ENCODE measurements at regions not wholly inside any gene's neighbourhood (a gene's known extent, or its start where the extent isn't known, plus 50 kb on each side); places are given as distances from the start of the nearest gene placed in this dataset.

DNA sequence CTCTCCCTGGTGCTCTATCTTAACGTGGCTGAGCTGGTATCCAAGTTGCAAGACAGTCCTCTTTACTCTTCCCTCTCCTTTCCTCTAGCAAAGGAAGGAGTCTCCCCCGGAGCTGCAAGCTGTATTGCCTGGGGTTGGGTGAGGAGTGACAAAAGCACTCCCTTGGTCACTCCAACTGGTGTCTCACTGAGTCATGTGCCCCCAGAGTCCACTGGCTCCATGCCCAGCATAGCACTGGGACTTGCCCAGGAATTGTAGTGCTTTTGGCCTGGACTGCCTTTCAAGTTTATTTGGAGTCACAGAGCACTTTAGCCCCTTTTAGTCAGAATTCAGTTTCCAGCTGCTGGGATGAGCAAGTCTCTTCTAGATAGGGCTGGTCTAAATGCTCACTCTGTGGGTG is 82.6 kb upstream of the FST start:
- DNase-seq (ENCODE audit: extremely low read depth, low read depth) = peak; percentile 71
- no peak overlapping the region for H3K4me3 ChIP-seq (replicated peaks; ENCODE audit: low read depth, low read length)
- TF ChIP-seq, protein P1, sequence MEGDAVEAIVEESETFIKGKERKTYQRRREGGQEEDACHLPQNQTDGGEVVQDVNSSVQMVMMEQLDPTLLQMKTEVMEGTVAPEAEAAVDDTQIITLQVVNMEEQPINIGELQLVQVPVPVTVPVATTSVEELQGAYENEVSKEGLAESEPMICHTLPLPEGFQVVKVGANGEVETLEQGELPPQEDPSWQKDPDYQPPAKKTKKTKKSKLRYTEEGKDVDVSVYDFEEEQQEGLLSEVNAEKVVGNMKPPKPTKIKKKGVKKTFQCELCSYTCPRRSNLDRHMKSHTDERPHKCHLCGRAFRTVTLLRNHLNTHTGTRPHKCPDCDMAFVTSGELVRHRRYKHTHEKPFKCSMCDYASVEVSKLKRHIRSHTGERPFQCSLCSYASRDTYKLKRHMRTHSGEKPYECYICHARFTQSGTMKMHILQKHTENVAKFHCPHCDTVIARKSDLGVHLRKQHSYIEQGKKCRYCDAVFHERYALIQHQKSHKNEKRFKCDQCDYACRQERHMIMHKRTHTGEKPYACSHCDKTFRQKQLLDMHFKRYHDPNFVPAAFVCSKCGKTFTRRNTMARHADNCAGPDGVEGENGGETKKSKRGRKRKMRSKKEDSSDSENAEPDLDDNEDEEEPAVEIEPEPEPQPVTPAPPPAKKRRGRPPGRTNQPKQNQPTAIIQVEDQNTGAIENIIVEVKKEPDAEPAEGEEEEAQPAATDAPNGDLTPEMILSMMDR (IDR thresholded peaks at IDR 0.05; ENCODE audit: low read depth, low read length, missing control alignments) = no peak

DNA sequence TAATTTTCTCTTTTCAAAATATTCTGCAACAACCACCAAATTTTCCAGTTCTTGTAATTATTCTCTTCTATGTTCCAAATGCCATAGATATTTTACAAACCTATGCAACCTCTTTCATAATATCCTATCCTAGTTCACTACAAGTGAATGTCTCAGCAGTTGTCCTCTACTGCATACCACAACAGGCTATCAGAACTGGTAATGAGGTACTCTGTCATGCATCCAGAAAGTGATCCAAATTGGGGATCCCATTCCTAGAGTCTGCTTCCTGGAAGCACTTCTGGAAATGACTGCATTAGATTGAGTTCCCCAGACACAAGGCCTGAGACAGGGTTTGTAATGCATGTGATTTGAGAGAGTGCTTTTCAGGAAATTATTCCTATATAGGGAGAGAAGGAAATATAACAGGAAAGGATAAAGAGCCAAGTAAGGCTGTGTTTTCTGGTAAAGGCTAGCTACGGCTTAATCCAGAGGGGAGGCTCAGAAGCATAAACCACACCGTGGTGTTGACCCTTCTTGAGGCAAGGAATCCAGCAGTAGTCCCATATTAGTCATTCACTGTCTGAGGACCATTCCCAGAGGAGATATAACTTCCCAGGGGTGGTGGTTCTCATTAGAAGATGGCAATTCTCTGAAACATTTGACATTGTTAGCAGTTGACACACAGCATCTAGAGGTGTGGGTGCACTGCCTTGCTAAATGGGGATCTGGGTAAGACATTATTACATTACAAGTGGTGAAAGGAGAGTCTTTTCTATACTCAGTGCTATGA is 80.3 kb upstream of the FST start:
- no peak for DNase-seq (ENCODE audit: extremely low read depth, low read depth)
- no peak overlapping the region for H3K4me3 ChIP-seq (replicated peaks; ENCODE audit: low read depth, low read length)
- TF ChIP-seq, protein P1 (IDR thresholded peaks at IDR 0.05; ENCODE audit: low read depth, low read length, missing control alignments) = no peak

DNA sequence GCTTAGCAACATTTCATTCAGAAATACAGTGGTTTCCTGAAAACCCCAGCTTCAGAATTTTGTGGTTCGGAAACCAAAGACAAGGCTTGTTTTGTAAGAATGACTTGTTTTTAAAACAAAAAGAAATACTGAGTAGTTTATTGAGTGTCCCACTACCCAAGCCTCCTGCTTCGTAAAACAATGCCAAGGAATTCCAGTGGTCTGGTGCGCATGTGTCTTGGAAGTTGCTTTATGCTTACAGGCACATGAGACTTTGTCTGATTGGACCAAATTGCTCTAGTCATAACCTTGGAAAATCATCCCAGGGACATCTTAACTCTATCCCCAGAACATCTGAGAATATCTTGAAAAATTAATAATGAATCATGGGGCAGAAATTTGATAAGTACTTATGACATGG is 77.1 kb upstream of the FST start:
- no peak overlapping the region for H3K4me3 ChIP-seq (replicated peaks; ENCODE audit: low read depth, low read length)
- TF ChIP-seq, protein P1 (IDR thresholded peaks at IDR 0.05; ENCODE audit: low read depth, low read length, missing control alignments) = no peak
- no peak for DNase-seq (ENCODE audit: extremely low read depth, low read depth)

GRCh38 chr5:53403758-53404157 is 76.7 kb upstream of the FST start:
- TF ChIP-seq, protein P1 (IDR thresholded peaks at IDR 0.05; ENCODE audit: low read depth, low read length, missing control alignments) = no peak
- no peak for DNase-seq (ENCODE audit: extremely low read depth, low read depth)
- H3K4me3 ChIP-seq (replicated peaks; ENCODE audit: low read depth, low read length) = no peak overlapping the region

DNA sequence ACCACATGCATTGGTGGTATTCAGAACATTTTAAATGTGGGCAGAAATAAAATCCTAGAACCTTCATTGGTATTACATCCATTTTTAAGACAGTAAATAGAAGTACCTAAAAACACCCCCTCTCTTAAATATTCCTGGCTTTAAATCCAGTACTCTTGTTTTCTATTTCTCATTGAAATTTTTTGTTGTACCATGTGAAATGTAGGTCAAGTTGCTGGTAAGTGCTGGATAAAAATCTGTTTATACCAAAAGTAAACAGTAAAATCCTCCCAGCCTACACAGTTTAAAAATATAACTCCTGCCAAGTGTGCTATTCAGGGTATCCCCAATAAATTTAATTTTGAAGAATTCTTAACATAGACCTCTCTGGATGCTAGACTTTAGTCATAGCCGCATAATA is 75.0 kb upstream of the FST start:
- DNase-seq (ENCODE audit: extremely low read depth, low read depth) = no peak
- H3K4me3 ChIP-seq (replicated peaks; ENCODE audit: low read depth, low read length) = no peak overlapping the region
- TF ChIP-seq, protein P1 (IDR thresholded peaks at IDR 0.05; ENCODE audit: low read depth, low read length, missing control alignments) = no peak

DNA sequence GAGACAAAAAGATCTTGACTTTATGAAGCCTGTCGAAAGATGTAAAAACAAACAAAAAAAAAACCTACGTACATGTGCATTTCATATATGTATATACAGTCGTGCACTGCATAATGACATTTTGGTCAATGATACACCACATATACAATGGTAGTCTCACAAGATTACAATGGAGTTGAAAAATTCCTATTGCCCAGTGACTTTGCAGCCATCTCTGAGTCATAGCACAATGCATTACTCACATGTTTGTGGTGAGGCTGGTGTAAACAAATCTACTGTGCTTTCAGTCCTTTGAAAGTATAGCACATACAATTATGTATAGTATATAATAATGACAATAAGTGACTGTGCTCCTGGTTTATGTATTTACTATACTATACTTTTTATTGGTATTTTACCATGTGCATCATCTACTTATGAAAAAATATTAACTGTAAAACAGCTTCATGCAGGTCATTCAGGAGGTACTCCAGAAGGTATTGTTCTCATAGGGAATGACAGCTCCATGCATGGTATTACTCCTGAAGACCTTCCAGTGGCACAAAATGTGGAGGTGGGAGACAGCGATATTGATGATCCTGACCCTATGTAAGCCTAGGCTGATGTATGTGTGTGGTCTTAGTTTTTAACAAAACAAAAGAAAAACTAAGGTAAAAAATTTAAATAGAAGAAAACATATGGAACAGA is 73.7 kb upstream of the FST start:
- TF ChIP-seq, protein P1 (IDR thresholded peaks at IDR 0.05; ENCODE audit: low read depth, low read length, missing control alignments) = no peak
- DNase-seq (ENCODE audit: extremely low read depth, low read depth) = peak; percentile 91
- no peak overlapping the region for H3K4me3 ChIP-seq (replicated peaks; ENCODE audit: low read depth, low read length)
